HG03196 (cell line): ENCODE measurements at regions not wholly inside any gene's neighbourhood (a gene's known extent, or its start where the extent isn't known, plus 50 kb on each side); places are given as distances from the start of the nearest gene placed in this dataset.

Experiments
- ATAC-seq: cut with Tn5 transposase; IDR thresholded peaks from one replicate; pipeline ENCODE4 v1.9.1; 2021; ENCODE audit not compliant: unreplicated experiment

- ATAC-seq, result no peak
These were observed 59.8 kb upstream of the SLC38A2 start for GRCh38 chr12:46432325-46432724.

- peak; percentile 58 for ATAC-seq
These were observed 57.9 kb upstream of the SLC38A2 start for GRCh38 chr12:46430340-46430948.
